ENCODE measurements at regions not wholly inside any gene's neighbourhood (a gene's known extent, or its start where the extent isn't known, plus 50 kb on each side); places are given as distances from the start of the nearest gene placed in this dataset.

DNA sequence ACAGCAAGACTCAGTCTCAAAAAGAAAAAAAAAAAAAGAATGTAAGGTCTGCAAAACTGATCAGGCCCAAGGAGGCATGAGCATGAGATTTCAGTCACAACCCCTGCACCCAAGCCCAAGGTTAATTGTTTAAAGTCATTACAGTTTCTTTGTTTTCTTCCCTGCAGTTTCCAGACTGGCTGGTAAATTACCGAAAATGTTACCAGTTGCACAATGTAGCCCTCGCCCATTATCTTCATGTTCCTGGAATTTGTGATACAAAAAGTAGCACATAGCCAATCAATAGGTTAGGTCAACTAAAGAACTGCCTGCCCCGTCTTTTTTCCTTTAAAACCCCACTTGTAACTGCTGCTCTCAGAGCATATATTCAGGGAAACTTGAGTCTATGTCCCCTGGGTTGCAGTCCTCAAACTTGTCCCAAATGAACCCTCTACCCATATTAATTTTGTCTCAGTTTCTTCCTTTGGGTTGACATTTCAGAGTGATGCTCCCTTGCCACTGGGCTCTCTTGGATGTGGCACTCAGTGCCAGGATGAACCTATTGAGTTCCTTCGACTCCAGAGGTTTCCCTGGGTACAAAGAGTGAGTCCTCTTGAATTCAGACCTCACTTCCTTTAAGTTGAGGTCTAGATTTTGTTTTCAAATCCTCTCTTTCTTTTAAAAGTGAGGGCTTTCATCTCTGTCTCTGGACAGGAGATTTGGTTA is 216.2 kb upstream of the HS6ST1 start:
- no peak for DNase-seq (ENCODE audit: low read depth)

DNA sequence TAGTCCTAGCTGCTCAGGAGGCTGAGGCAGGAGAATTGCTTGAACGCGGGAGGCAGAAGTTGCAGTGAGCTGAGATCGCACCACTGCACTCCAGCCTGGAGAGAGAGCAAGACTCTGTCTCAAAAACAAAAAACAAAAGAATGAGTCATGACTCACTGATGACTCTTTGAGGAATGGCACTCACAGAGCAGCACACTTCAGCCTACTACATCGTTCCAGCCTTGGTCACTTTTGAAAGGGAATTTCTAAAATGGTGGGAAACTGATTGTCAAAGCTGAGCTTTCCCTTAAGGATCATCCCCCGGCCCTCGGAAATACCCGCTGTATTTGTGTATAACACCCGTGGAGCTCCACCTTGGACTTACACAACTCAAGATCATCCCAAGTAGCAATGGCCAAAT is 217.3 kb upstream of the HS6ST1 start:
- no peak for DNase-seq (ENCODE audit: low read depth)

DNA sequence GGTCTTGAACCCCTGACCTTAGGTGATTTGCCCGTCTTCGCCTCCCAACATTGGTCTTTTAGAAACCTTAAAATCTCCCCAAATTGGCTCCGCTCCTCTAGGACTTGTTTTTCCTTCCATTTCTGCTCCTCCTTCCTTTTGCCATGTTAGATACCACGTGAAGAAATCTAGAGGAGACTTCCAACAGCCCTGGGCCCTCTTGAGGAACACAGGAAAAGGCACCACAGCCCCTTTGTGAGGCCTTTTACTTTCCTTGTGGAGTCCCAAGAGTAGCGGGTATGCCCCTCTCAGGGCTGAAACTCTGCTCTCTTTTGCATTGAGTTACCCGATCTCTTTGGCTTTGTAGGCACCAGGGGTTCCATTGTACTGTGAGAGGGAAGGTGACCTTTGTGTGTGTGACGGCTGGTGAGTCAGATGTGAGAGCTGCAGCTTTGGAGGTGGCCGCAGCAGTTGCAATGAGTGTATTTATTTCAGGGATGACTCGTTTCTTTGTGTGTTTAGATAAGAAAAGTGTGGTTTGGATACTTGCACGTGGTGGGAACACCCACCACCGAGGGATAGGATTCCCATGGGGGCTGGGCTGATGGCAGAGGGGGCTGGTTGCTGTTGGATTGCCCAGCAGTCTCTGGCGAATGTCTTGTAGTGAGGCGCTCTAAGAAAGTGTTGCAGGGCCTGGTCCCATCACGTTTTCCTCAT is 218.4 kb upstream of the HS6ST1 start:
- DNase-seq (ENCODE audit: low read depth) = no peak

DNA sequence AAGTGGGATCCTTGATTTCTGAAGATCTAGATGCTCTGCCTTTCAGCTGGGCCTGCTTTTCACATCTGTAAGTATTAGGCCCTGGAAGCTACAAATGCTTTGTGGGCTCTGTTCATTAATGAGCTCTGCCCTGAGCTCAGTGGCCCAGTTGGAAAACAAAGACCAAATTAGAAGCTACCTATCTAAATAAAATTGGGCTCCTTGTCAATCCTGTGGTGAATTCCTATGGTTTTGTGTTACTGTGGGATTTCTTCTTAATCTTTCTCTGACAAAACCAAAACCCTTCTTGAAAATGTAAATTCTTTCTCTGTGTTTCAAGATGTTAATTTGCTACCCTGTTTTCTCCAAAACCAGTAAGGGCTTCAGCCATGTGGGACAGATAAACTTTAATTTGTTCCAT is 219.0 kb upstream of the HS6ST1 start:
- no peak for DNase-seq (ENCODE audit: low read depth)

DNA sequence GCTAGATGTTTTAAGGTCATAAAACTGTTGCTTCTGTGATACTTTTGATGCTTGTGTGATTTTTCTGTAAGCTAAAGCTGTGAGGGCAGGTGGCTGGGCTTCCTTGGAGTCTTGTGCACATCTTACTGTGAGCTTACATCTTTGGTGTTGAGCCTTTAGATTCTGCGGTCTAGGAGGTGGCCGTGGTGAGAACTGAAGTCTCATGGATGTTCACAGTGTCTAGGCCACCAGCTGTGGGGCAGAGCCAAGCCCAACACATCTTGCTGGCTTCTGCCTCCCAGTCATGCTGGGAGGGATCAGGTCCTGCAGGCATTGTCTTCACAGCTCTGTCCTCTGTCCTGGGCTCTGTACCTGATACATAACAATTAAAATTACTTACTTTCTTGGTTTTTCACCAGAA is 219.7 kb upstream of the HS6ST1 start:
- DNase-seq (ENCODE audit: low read depth) = no peak

DNA sequence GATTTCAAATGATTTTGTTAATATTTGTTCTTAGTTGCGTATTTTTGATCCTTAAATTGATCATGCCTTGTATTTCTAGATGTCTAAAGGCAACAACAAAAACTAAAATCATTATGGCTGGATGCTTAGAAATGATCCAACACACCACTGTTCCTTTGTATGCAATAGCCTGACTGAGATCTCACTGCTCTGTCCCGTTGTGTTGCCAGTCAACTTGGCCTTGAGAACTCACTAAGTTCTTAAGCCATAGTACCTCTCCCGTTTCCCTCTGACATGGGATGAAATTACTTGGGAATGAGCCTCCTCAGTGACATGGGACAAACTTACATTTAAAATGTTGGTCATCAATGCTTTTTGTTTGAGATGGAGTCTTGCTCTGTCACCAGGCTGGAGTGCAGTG is 222.0 kb upstream of the HS6ST1 start:
- DNase-seq (ENCODE audit: low read depth) = no peak

DNA sequence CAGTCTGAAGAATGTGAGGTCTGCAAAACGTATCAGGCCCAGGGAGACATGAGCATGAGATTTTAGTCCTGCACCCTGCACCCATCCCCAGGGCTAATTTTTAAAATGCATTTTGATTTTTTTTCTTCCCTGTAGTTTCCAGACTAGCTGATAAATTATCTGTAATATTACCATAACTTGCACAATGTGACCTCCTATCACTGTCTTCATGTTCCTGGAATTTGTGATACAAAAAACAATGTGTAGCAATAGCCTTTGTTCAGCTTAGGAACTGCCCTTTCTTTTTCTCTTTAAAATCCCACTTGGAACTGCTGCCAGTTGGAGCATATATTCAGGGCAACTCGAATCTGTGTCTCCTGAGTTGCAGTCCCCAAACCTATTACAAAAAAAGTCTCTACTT is 222.8 kb upstream of the HS6ST1 start:
- no peak for DNase-seq (ENCODE audit: low read depth)

DNA sequence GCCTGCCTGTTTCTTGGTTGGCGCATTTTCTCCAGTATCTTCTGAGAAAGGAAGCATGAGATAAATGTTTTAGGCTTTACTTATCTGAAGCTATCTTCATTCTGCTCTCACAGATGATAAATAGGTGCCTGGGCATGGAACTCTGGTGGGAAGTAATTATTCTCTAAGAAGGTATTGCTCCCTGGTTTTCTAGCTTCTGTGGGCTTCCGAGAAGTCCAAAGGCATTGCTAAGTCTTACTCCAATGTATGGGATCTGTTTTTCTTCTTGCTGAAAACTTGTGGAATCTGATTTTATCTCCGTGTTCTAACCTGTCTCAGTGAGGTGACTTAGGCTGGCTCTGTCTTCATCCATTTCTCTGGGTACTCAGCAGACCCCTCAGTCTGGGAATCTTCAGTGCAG is 224.4 kb upstream of the HS6ST1 start:
- DNase-seq (ENCODE audit: low read depth) = no peak

DNA sequence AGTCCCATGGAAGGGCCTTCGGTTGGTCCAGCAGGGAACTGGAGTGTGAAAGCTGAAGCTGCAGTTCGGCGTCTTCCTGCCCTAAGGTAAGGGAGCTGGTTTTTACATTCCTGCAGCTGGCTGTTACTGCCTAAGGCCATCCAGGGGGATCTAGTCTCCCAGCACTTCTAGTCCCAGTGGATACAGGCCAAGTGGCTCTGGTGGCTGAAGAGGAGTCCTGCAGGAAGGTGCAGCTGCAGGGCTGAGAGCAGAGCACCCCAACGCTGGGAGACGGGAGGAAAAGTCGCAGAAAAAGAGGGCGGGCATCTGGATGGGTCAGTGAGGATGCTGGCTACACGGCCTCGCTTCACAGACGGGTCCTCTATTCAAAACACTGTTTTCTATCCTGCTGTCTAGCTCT is 225.0 kb upstream of the HS6ST1 start:
- DNase-seq (ENCODE audit: low read depth) = no peak

DNA sequence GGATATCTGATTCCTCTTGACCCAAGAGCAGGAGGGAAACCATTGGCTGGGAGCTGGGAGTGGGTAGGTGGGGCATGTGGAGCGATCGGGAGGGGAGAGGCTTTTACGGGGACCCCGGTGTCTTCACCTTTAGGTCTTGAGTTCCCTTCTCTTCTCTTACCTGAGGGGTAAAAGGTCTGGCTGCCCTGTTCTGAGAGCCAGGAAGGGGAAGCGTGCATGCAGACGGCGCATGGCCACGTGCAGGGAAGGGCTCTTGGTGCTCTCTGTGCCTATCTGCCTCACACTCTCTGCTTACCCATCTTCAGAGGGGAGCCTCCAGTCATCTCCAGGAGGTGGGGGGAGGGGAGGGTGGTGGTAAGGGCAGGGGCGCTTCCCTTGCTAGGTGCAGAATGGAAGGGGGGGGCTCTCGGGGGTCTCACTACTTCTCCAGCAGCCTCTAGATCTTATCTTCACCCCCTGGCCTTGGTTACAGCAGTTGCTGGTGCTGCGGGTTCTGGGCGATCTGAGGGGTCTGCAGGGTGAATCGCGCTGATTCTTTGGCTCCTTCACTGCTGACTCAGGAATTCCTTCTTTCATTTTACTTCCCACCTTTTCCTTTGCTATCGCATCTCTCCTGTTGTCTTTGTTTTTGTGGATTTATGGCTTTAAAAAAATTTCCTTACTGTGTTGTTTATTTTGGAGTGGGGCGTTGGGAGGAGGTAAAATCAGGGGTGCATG is 225.8 kb upstream of the HS6ST1 start:
- DNase-seq (ENCODE audit: low read depth) = no peak

DNA sequence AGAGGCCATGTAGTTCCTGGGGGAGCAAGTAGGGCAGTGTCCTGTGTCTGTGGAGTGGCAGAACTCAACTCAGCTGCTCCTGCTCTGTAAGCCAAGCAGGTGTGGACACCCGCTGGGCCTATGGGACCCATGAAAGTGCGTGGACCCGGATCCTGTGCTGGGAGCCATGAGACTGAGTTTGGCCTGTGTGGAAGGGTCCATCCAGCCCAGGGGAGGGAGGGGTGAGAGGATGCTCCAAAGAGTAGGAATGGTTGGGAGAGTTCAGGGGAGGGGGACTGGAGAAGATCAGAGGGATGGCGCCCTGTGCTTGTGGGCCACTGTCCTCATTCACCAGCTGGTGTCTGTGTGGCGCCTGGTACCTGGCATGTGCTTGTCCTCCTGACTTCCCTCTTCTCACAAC is 226.4 kb upstream of the HS6ST1 start:
- no peak for DNase-seq (ENCODE audit: low read depth)

DNA sequence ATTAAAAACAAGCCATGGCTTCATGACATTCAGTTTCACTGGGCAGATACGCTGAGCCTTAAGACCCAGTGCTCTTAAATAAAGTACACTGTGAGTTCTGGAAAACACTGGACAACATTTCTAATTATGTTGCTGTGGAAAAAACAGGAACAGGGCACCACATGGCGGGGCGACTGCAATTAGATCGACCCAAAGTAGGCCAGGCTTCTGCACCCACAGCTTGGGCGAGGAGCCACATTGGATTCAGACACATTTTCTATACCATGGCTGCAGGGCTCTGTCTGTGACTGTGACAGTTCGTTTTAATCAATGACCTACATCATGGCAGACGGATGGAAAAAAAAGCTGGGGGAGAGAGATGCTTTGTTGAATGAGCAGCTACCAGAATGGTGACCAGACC is 227.2 kb upstream of the HS6ST1 start:
- DNase-seq (ENCODE audit: low read depth) = no peak

DNA sequence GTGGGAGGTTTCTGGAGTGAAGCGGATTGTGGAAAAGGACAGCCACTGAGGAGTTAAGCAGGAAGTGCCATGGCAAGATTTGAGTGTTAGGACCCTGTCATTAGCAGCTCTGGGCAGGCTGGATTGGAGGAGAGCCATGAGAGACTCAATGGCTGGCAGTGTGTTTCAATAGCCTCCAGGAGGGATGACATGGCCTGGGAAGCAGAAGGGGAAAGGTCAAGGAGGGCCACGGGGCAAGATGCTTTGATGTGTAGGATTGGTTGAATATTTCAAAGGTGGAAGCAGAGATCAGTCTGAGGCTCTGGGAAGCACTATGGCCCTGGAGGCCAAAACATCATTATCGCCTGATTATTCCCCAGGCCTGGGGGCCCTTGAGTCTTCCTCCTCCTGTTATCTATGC is 229.0 kb upstream of the HS6ST1 start:
- DNase-seq (ENCODE audit: low read depth) = no peak

DNA sequence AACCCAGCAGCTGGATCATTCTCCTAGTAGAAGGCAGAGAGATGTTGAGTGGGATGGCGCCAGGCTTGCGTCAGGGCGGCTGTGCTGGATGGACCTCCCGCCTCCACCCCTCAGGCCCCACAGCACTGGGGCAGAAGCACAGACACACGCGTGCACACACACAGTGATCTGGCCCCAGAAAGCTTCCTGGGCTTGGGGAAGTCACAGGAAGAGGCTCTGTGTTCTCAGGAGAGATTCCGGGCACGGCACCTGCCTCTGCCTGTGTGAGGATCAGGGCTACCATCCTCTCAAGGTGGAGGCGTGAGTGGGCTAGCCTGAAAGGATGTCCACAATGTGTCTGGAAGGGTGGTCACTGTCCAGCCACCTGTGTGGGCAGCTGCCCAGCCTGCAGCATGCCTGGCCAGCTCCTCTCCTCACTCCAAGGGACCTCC is 229.8 kb upstream of the HS6ST1 start:
- no peak for DNase-seq (ENCODE audit: low read depth)

DNA sequence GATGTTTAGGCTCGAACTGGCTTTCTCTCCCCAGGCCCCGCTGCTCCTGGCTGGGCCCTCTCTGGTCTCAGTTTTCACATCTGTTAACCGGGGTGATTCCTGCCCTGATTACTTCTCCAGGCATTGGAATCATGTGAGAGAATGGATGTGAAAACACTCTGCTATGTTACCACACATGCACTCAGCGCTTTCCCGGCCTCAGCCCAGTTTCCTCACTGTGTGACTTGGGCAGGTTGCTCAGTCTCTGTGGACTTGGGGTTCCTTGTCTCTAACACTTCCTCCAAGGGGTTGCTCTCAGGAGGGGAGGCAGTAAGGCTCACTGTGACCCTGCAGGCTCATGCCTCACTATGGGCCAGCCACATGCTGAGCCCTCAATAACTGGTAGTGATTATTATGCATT is 230.4 kb upstream of the HS6ST1 start:
- no peak for DNase-seq (ENCODE audit: low read depth)

DNA sequence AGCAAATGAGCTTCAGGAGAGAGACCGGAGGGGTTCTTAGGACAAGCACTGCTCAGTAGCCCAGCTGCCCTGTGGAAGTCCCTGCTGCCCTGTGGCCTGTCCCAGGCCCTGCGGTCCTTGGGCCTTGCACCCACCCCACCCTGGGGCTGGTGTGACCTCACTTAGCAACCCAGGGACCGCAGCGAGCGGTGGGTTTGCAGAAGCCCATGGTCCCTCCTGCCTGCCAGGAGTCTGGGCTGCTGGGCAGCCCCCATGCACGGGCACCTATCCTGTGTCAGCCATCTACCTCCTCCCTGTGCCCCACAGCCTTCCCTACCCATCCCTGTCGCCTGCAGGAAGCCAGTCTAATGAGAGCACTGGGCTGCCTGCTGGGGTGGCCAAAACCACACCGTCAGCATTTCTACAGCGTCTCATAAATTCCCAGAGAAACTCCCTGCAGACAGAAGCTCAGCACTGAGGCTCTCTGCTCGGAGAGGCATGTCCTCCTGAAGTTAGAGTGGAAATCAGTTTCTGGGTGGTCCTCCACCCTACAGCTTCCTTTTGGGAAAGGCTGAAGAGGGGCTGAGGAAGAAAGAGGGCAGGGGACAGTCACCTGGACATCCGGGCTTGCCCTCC is 231.1 kb upstream of the HS6ST1 start:
- no peak for DNase-seq (ENCODE audit: low read depth)

DNA sequence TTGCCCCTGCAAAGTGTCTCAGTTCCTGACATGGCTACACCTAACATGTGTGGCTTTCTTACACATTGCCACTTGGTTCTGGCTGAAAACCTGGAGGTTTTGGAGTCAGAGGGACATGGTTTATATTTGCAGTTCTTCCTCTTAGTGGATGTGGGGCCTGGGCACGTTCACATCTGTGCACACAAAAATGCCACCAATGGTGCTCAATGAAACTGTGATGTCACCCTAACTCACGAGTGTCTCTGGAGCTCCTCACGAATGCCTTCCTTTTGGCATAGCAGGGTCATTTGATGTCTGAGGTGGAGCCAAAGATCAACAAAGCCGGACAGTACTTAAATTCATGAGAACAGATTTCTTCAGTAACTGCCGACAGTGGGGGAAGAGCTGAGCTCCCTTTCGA is 231.7 kb upstream of the HS6ST1 start:
- no peak for DNase-seq (ENCODE audit: low read depth)

DNA sequence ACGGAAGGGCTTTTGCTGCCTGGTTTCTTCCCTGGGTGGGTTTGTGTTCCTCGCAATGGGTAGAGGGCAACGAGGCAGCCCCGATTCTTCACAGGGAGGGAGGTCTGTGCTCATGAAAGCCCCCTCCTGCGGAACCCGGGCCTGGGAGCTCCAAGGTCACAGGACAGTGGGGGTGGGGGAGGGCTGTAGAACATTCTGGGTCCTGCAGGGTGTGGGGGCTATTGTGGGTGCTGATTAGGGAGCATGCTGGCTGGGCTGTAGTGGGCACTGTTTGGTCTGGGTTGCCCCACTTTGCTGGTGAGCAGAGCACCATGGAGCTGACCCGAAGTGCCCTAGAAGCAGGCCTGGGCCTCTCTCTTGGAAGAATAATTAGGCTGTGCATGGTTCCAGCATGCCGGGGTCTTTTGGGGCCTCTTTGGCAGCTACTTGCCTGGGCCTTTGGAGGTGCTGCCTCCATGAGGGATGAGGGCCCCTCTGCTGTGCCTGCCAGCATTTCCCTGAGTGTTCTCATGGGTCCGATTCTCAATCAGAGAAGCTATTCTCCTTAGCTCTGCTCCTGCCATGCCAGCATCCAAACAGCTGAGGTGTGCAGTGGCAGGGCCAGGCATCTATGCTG is 232.2 kb upstream of the HS6ST1 start:
- DNase-seq (ENCODE audit: low read depth) = no peak

DNA sequence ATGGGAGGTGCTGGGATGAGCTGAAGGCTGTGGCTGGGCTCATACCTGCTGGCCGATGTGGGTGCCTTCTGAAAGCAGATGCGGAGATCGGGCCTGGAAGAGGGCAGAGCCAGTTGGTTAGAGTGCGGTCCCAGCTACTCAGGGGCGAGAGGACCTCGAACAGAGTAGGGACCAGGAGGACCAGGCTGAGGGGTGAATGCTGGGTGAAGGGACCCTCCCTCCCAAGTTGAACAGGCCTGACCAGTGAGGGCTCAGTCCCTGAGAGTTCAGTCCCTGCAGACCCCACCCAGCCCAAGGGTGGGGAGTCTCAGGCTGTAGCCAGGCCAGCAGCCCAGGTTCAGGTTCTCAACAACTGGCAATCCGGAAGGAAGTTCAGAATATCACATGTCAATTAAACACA is 232.8 kb upstream of the HS6ST1 start:
- no peak for DNase-seq (ENCODE audit: low read depth)

DNA sequence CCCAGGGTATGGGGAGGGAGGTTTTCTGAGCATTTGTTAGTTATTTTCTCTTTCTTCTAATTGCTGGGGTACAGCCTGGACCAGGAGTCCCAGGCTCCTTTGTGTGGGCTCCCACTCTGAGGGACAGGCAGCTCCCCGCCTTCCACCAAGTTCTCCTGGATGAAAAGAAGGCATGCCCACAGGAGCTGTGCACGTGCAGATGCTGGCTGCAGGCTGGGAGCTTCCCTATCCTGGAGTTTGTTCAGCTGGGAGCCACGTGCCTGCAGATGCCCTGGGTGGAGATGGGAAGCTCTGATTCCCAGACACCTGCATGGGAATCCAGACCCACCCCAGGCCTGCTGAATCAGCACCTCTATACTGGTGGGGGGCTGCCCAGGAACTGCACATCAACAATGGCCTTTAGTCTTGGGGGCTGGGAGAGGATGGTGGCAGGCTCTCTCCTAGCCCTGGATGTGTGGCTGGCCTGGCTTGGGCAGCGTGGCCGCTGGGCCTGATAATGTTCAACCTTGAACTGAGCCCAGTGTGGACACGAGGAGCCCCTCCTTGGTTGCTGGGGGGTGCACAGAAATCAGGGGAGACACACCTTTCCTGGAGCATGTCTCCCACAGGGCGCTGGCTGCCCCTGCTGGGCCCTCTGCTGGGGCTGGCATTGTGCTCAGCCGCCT is 233.6 kb upstream of the HS6ST1 start:
- DNase-seq (ENCODE audit: low read depth) = no peak

DNA sequence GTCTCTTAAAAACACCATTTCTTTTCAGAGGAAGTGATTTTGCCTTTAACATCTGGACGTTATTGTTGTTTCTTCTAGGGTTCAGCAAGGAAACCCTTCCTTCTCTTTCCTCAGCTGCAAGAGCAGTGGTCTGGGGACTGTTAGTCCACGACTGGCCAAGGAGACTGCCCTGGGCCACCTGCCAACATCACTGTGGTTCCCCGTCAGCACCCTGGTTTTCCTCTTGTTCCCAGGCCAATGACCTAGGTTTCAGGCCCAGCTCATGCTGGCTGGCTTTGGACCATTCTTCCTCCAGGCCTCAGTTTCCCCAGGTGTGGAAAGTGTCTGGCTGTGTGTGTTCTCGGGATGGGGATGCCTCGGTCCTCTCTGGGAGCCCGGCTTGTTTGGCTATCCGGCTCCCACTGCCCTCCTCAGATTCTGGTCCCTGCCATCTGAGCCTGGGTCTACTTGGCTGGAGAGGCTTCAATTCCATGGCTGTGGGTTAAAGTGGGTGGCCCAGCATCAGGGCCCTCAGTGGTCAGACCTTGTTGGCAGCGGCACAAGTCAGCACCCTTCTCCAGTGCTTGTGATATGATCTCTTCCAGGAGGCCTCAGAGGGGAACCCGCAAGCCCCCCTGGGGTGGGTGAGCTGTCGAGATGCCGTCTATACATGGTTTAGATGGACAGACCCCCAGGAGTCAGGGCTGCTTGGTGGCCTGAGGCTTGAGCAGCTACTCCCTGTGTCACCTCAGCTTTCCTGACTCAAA is 234.3 kb upstream of the HS6ST1 start:
- no peak for DNase-seq (ENCODE audit: low read depth)

Measured in forelimb muscle (tissue), 1 donor.